DOHH2 (cell line): ENCODE measurements at regions not wholly inside any gene's neighbourhood (a gene's known extent, or its start where the extent isn't known, plus 50 kb on each side); places are given as distances from the start of the nearest gene placed in this dataset.

Experiments
- CTCF ChIP-seq: fragments of 200-600 bp; sonication (generic); IDR thresholded peaks from one replicate; pipeline ENCODE4 v1.5.1; 2014; ENCODE audit warnings: antibody characterized with exemption, mild to moderate bottlenecking, low read depth, low read length; ENCODE audit not compliant: poor library complexity, severe bottlenecking
- EZH2phosphoT487 ChIP-seq: fragments of 200-600 bp; sonication (generic); IDR thresholded peaks from 2 replicates; pipeline ENCODE4 v1.6.1; 2017; ENCODE audit warnings: borderline replicate concordance, mild to moderate bottlenecking, antibody characterized with exemption, low read length, moderate library complexity, mixed read lengths

GRCh38 chr21:17214801-17215200 lies 298.0 kb upstream of the CXADR start:
- TF ChIP-seq CTCF (no peak), EZH2phosphoT487 (no peak)
